Astrocyte (in vitro differentiated cells and primary cell): ENCODE measurements at regions not wholly inside any gene's neighbourhood (a gene's known extent, or its start where the extent isn't known, plus 50 kb on each side); places are given as distances from the start of the nearest gene placed in this dataset.

Experiments
- DNase-seq: peaks from one replicate; pipeline ENCODE4 v3.0.0-alpha.2; 2010; ENCODE audit warnings: low read depth
- FAIRE-seq: peaks from 2 replicates; lab custom pipeline; 2011; peaks lifted over from hg19 to GRCh38; lab: Jason Lieb, UNC
- H2AFZ ChIP-seq: 2 replicates; pipeline ENCODE4 v1.6.0; 2012; ENCODE audit warnings: low read depth, low read length, inconsistent platforms
- H3K27ac ChIP-seq: 2 replicates; pipeline ENCODE4 v1.5.1; 2011; ENCODE audit warnings: low read depth, low read length, inconsistent platforms
- H3K27me3 ChIP-seq: 2 replicates; pipeline ENCODE4 v1.6.0; 2011; ENCODE audit warnings: low read length, inconsistent platforms; ENCODE audit not compliant: insufficient read depth
- H3K36me3 ChIP-seq: 2 replicates; pipeline ENCODE4 v1.5.1; 2011; ENCODE audit warnings: low read length, inconsistent platforms; ENCODE audit not compliant: insufficient read depth
- H3K4me1 ChIP-seq: 2 replicates; pipeline ENCODE4 v1.5.1; 2011; ENCODE audit warnings: low read length, inconsistent platforms; ENCODE audit not compliant: insufficient read depth
- H3K4me2 ChIP-seq: 2 replicates; pipeline ENCODE4 v1.6.0; 2012; ENCODE audit warnings: low read length, inconsistent platforms
- H3K4me3 ChIP-seq: 2 replicates; pipeline ENCODE4 v1.5.1; 2011; ENCODE audit warnings: low read depth, mild to moderate bottlenecking, low read length, inconsistent platforms; ENCODE audit not compliant: insufficient read depth
- H3K79me2 ChIP-seq: 2 replicates; pipeline ENCODE4 v1.6.0; 2012; ENCODE audit warnings: mild to moderate bottlenecking, low read length, inconsistent platforms; ENCODE audit not compliant: insufficient read depth
- H3K9ac ChIP-seq: 2 replicates; pipeline ENCODE4 v1.6.0; 2012; ENCODE audit warnings: mild to moderate bottlenecking, low read length, inconsistent platforms
- H3K9me3 ChIP-seq: 2 replicates; pipeline ENCODE4 v1.5.1; 2012; ENCODE audit warnings: low read depth, mild to moderate bottlenecking, low read length, inconsistent platforms; ENCODE audit not compliant: insufficient read depth
- H4K20me1 ChIP-seq: 2 replicates; pipeline ENCODE4 v1.6.0; 2012; ENCODE audit warnings: low read length, inconsistent platforms; ENCODE audit not compliant: insufficient read depth
- H3K27ac Mint-ChIP-seq: one replicate; pipeline ENCODE4 v1.8.0; 2021; ENCODE audit warnings: mild to moderate bottlenecking, mixed read lengths; ENCODE audit not compliant: unreplicated experiment
- H3K27me3 Mint-ChIP-seq: one replicate; pipeline ENCODE4 v1.8.0; 2021; ENCODE audit warnings: low read depth, mixed read lengths; ENCODE audit not compliant: unreplicated experiment
- H3K36me3 Mint-ChIP-seq: one replicate; pipeline ENCODE4 v1.8.0; 2021; ENCODE audit warnings: low read depth, mixed read lengths; ENCODE audit not compliant: unreplicated experiment
- H3K4me1 Mint-ChIP-seq: one replicate; pipeline ENCODE4 v1.8.0; 2021; ENCODE audit warnings: low read depth, mixed read lengths; ENCODE audit not compliant: unreplicated experiment
- H3K4me3 Mint-ChIP-seq: one replicate; pipeline ENCODE4 v1.8.0; 2021; ENCODE audit warnings: mild to moderate bottlenecking, moderate library complexity, mixed read lengths; ENCODE audit not compliant: unreplicated experiment
- H3K9me3 Mint-ChIP-seq: one replicate; pipeline ENCODE4 v1.8.0; 2021; ENCODE audit warnings: mild to moderate bottlenecking, mixed read lengths; ENCODE audit not compliant: unreplicated experiment
- EZH2 ChIP-seq: IDR thresholded peaks from 2 replicates; pipeline ENCODE4 v1.6.1; 2012; ENCODE audit warnings: mild to moderate bottlenecking, low read length, inconsistent platforms; ENCODE audit not compliant: insufficient read depth
- TF ChIP-seq, protein P1 (sequence below): IDR thresholded peaks from 2 replicates; pipeline ENCODE4 v1.5.1; 2011; ENCODE audit warnings: low read depth, mild to moderate bottlenecking, inconsistent platforms, low read length, moderate library complexity; ENCODE audit not compliant: insufficient read depth

GRCh38 chr2:22002066-22002465 is 878.3 kb downstream of the TDRD15 start:
- H3K9me3 ChIP-seq, result no peaks in the 10 kb centered on the region
- DNase-seq (no peak), FAIRE-seq (no peak)
- no peaks in the 10 kb centered on the region for H3K36me3 ChIP-seq
- Mint-ChIP-seq H3K27me3 (no peaks in the 10 kb centered on the region), H3K4me1 (peaks cover 4% of the 10 kb centered on the region), H3K36me3 (no peaks in the 10 kb centered on the region), H3K9me3 (peaks cover 3% of the 10 kb centered on the region), H3K4me3 (no peak overlapping the region), H3K27ac (no peak overlapping the region)
- TF ChIP-seq, protein P1, sequence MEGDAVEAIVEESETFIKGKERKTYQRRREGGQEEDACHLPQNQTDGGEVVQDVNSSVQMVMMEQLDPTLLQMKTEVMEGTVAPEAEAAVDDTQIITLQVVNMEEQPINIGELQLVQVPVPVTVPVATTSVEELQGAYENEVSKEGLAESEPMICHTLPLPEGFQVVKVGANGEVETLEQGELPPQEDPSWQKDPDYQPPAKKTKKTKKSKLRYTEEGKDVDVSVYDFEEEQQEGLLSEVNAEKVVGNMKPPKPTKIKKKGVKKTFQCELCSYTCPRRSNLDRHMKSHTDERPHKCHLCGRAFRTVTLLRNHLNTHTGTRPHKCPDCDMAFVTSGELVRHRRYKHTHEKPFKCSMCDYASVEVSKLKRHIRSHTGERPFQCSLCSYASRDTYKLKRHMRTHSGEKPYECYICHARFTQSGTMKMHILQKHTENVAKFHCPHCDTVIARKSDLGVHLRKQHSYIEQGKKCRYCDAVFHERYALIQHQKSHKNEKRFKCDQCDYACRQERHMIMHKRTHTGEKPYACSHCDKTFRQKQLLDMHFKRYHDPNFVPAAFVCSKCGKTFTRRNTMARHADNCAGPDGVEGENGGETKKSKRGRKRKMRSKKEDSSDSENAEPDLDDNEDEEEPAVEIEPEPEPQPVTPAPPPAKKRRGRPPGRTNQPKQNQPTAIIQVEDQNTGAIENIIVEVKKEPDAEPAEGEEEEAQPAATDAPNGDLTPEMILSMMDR, result no peak
- no peak for TF ChIP-seq EZH2
- no peak overlapping the region for H3K4me3 ChIP-seq
- no peak overlapping the region for H2AFZ ChIP-seq
- no peaks in the 10 kb centered on the region for H3K4me1 ChIP-seq
- no peaks in the 10 kb centered on the region for H3K79me2 ChIP-seq
- H3K27ac ChIP-seq, result no peak overlapping the region
- no peak overlapping the region for H3K9ac ChIP-seq
- no peak overlapping the region for H3K4me2 ChIP-seq
- H4K20me1 ChIP-seq, result no peaks in the 10 kb centered on the region
- no peaks in the 10 kb centered on the region for H3K27me3 ChIP-seq

GRCh38 chr2:22003270-22003669 is 879.5 kb downstream of the TDRD15 start:
- Histone ChIP-seq H3K4me3 (no peak overlapping the region), H3K4me1 (no peaks in the 10 kb centered on the region), H3K27me3 (no peaks in the 10 kb centered on the region), H4K20me1 (no peaks in the 10 kb centered on the region), H3K79me2 (no peaks in the 10 kb centered on the region), H2AFZ (no peak overlapping the region), H3K9ac (no peak overlapping the region), H3K4me2 (no peak overlapping the region), H3K27ac (no peak overlapping the region), H3K36me3 (no peaks in the 10 kb centered on the region), H3K9me3 (no peaks in the 10 kb centered on the region)
- Mint-ChIP-seq H3K27ac (no peak overlapping the region), H3K36me3 (no peaks in the 10 kb centered on the region), H3K4me1 (peaks cover 4% of the 10 kb centered on the region), H3K27me3 (no peaks in the 10 kb centered on the region), H3K9me3 (peaks cover 3% of the 10 kb centered on the region), H3K4me3 (no peak overlapping the region)
- no peak for FAIRE-seq
- DNase-seq, result no peak
- TF ChIP-seq EZH2, result no peak
- TF ChIP-seq, protein P1, result no peak

DNA sequence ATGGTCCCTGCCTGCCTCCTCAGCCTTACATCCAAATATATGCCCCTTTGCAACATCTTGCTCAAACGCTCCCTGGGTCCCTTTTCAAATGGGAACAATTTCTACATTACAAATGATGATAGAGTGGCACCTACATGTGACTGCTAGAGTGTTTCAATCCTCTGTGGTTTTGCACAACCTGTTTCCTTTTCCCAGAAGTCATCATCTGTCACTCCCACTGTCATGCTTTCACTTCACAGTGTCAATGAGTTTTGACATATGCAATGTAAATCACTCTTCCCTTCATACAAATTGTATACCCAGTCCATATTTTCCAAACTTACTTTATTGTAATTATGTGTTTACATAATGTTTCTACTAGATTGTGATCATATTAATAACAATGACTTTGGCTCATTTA is 887.3 kb downstream of the TDRD15 start:
- H3K36me3 ChIP-seq, result no peaks in the 10 kb centered on the region
- H3K79me2 ChIP-seq, result no peaks in the 10 kb centered on the region
- H3K4me3 ChIP-seq, result no peak overlapping the region
- no peak overlapping the region for H2AFZ ChIP-seq
- no peaks in the 10 kb centered on the region for H3K27me3 ChIP-seq
- no peaks in the 10 kb centered on the region for H3K9me3 ChIP-seq
- no peaks in the 10 kb centered on the region for H3K4me1 ChIP-seq
- H4K20me1 ChIP-seq, result no peaks in the 10 kb centered on the region
- no peak for TF ChIP-seq EZH2
- TF ChIP-seq, protein P1, result no peak
- H3K9ac ChIP-seq, result no peak overlapping the region
- H3K4me3 Mint-ChIP-seq, result no peak overlapping the region
- H3K4me2 ChIP-seq, result no peak overlapping the region
- no peak for DNase-seq
- H3K27ac ChIP-seq, result no peak overlapping the region
- H3K27me3 Mint-ChIP-seq, result no peaks in the 10 kb centered on the region
- H3K36me3 Mint-ChIP-seq, result no peaks in the 10 kb centered on the region
- no peak for FAIRE-seq
- no peaks in the 10 kb centered on the region for H3K4me1 Mint-ChIP-seq
- H3K9me3 Mint-ChIP-seq, result no peaks in the 10 kb centered on the region
- no peak overlapping the region for H3K27ac Mint-ChIP-seq
